Activated CD8-positive, alpha-beta memory T cell treated with anti-CD3 and anti-CD28 coated beads for 1 hour (primary cell): ENCODE measurements at regions not wholly inside any gene's neighbourhood (a gene's known extent, or its start where the extent isn't known, plus 50 kb on each side); places are given as distances from the start of the nearest gene placed in this dataset.
A peak's percentile ranks its signal among the peaks of the same experiment; 100 is the strongest.

Source experiments
- DNase-seq, 2 donors: peaks; one replicate each; pipeline ENCODE4 v3.0.0-alpha.2; 2020; ENCODE audit warnings: low read depth in 1 of 2; ENCODE audit errors: extremely low read depth in 1 of 2

DNA sequence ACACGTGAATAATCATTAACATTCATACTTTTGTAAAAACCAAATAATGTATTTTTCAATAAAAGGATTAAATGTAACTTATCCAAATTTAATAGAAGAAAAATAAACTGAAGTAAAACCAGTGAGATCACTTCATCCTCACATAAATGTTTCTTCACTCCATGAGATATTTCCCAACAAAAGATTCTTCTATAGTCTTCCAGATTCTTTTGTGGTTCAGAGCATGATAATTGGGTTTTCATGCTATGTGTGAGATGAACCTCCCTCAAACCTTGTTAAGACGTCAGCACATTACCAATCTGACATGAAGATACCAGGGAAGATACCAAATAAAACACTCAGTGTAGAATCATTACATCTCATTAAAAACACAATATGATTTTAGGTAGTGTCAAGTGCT lies 62.9 kb upstream of the OXGR1 start:
- DNase-seq: no peak

DNA sequence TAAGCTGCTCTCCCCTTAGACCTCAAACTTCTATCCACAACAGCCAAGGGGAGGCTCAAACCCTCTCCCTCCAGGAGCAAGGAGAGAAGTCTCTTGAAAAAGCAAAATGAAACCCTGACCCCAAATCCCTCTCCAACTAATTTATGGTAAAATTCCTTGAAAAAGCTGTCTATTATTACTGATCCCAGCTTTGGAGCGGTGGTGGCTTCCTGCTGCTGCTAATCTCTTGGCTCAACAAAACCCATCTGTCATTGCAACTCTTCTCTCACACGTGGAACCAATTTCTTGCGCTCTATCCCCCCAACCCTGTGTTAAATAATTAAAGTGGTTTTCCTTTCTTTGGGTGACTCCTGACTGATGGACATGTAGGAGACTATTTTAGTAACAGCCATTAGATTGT lies 64.1 kb upstream of the OXGR1 start:
- no peak for DNase-seq

- no peak for DNase-seq
Observed at GRCh38 chr13:97058926-97059325, 64.7 kb upstream of the OXGR1 start.

- DNase-seq: no peak
Observed at GRCh38 chr13:97067017-97067895, 73.0 kb upstream of the OXGR1 start.

- DNase-seq: no peak
Observed at GRCh38 chr13:97068151-97068550, 73.9 kb upstream of the OXGR1 start.

GRCh38 chr13:97069050-97069815 lies 75.0 kb upstream of the OXGR1 start:
- no peak for DNase-seq

DNA sequence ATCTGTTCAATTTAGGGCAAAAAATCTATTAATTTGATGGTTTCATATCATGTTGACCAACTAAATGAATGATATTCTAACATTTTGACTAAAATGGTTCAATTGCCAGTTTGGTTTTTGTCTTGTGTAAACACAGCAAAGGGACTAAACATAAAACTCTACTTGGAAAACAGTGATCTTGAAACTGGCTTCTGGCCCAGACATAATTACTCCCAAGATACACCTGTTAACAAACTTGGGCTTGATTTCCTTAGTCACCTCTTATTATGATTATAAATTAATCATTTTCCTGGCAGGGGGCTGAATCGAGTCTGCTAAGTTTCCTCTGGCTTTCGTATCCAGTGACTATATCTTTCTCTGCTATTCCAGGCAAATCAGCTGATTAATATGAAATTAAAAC lies 78.0 kb upstream of the OXGR1 start:
- DNase-seq: no peak

DNA sequence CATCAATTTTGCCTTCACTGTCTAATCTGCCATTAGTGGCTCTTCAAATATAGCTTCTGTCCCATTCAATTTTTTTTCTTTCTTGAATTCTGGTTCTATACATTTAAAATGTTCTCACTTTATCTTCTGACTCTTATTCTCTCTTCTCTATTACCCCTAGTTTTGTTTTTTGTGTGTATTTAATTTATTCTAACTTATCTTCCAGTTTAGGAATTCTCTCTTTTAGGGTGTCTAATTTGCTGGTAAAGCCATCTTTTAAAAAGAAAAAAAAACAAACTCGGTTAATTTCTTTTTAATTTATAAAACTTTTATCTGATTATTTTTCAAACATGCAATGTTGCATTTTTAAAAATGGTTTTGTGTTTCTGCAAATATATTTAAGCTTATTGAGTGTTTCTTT lies 80.3 kb upstream of the OXGR1 start:
- DNase-seq: no peak

DNA sequence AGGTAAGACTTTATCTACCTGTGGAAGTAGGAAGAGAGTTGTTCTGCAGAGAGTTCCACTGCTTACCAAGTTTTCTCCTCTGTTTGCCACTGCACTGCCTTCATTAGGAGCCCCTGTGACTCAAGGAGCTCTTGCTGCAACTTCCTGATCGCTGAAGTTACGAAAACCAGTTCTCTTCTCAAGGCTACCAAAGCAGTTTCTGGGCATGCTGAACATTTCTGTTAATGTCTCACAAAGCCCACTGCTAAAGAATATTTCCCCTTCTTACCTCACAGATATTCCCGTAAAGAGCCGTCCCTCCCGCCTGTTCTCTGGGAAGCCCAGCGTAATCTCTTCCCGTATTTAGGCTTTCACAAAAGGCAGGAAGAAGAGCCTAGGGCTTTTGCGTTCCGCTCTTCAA lies 82.6 kb upstream of the OXGR1 start:
- DNase-seq: no peak

DNA sequence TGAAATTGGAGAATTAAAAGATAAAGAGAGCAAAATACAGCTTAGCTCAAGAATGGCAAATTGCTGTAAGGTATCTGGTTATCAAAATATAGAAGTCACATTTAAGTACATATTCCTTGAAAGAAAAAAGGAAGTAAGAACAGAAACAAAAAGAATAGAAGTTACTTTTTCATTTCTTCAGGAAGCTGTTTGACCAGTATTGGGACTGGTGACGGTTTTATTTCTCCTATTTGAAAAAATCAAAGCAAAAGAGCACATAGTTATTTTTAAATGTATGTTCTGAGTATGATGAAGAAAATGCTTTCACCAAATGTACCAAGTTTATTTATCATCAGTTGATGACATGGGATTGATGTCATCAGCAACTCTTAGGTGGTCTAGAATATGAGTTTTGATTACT lies 83.1 kb upstream of the OXGR1 start:
- no peak for DNase-seq

- no peak for DNase-seq
Observed at GRCh38 chr13:97079726-97080125, 85.5 kb upstream of the OXGR1 start.

- DNase-seq: no peak
Observed at GRCh38 chr13:97082461-97083207, 88.4 kb upstream of the OXGR1 start.

DNA sequence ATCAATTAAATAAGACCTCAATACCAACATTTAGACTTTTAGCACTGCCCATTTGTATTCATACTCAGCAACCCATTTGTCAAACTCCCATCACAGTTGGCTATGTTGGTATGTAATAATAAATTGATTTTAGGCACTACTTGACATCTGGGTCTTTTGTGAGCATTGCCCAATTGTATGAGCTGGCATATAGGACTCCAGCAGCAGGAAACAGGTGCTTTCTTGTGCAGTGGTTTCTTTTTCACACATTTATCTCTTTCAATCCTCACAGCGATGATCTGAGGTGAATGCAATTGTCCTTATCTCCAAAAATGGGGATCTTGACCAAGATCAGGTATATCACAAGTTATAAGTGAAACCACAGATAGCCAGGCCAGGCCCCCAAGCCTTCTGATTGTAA lies 96.9 kb upstream of the OXGR1 start:
- DNase-seq: no peak

- DNase-seq: no peak
Observed at GRCh38 chr13:97100821-97101220, 106.5 kb upstream of the OXGR1 start.

- no peak for DNase-seq
Observed at GRCh38 chr13:97101912-97102708, 107.8 kb upstream of the OXGR1 start.

- no peak for DNase-seq
Observed at GRCh38 chr13:97106323-97106722, 112.0 kb upstream of the OXGR1 start.

GRCh38 chr13:97107815-97108529 lies 113.7 kb upstream of the OXGR1 start:
- DNase-seq: no peak

- DNase-seq: no peak
Observed at GRCh38 chr13:97108530-97108900, 113.6 kb upstream of the MBNL2 start.

DNA sequence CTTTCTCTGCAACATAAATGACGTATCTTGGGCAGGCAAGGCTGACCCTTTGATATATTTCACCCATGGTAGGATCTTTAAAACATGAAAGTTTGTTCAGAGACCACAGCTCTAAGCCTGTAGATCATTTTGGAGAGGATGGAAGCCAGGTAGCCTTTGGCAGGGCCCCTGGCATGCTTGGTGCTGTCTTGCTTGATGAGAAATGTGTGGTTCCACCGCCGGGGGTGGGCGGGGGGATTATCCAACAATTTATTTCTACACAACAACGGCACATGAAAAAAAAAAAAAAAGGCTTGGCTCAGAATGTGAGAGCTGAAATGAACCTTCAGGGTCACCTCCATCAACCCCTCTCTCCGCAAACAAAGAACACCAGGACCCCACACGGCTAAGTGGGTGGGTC lies 112.9 kb upstream of the MBNL2 start:
- no peak for DNase-seq

DNA sequence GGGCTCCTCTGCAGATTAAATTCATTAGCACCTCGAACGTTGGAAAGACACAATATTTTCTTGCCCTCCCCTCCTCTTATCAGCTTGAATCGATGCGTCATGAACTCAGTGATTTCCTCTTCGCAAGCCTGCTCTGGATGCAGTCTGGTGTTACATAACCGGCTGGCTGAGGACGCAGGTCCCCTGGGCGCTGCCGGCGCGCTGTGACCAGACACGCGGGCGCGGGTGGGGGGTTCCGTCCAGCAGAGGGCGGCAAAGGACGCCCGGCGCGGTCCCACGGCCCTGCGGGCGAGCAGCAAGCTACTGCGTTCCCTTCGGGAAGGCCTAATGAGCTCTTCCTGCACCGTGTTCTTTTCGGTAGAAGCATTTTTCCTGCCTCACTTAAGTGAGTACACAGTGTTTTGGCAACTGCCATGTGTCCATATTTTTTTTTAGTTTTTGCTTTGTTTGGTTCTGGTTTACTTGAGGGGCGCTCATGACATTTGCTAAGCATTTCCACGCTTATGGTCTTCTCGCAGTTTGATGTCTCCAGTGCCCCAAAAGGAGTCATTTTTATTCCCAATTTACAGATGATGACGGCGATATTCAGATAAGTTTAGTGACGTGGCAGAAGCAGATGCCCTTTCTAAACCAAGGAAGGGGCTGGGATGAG lies 112.2 kb upstream of the MBNL2 start:
- DNase-seq: peak; percentile 43 to 74
